ENCODE measurements at regions not wholly inside any gene's neighbourhood (a gene's known extent, or its start where the extent isn't known, plus 50 kb on each side); places are given as distances from the start of the nearest gene placed in this dataset.

DNA sequence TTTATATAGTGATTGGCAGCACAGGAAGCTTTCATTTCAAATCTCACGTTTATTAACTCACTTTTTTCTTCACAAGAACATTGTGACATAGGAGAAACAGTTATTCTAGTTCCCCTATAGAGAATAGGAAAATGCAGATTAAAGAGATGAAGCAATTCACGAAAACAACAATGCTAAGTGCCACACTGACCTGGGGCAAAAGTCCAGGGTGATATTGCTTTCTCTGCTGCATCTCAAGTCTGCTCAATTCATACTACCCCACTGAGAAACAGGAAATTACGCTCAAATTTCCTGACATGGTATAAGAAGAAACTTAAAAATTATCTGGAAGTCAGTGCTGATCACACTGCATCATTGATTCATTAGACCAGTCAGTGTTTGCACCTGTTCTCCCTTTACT, 66.7 kb upstream of the SEMA6D start:
- H3K4me1 ChIP-seq (replicated peaks in 1 of 4; ENCODE audit: control insufficient read depth in 3 of 4, insufficient read depth in 4 of 4, low read length in 3 of 4) = no peaks in the 10 kb centered on the region
- H2AK5ac ChIP-seq (ENCODE audit: low read depth, low read length) = no peak overlapping the region
- H4K20me1 ChIP-seq (replicated peaks in 1 of 2; ENCODE audit: control insufficient read depth in 1 of 2, insufficient read depth in 2 of 2, low read length in 2 of 2) = no peaks in the 10 kb centered on the region
- H3K27ac ChIP-seq (ENCODE audit: low read depth, low read length) = no peak overlapping the region
- TF ChIP-seq, protein P1, sequence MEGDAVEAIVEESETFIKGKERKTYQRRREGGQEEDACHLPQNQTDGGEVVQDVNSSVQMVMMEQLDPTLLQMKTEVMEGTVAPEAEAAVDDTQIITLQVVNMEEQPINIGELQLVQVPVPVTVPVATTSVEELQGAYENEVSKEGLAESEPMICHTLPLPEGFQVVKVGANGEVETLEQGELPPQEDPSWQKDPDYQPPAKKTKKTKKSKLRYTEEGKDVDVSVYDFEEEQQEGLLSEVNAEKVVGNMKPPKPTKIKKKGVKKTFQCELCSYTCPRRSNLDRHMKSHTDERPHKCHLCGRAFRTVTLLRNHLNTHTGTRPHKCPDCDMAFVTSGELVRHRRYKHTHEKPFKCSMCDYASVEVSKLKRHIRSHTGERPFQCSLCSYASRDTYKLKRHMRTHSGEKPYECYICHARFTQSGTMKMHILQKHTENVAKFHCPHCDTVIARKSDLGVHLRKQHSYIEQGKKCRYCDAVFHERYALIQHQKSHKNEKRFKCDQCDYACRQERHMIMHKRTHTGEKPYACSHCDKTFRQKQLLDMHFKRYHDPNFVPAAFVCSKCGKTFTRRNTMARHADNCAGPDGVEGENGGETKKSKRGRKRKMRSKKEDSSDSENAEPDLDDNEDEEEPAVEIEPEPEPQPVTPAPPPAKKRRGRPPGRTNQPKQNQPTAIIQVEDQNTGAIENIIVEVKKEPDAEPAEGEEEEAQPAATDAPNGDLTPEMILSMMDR (IDR thresholded peaks at IDR 0.05; ENCODE audit: control extremely low read depth in 1 of 3, insufficient read depth in 1 of 3, low read depth in 1 of 3, low read length in 3 of 3) = no peak
- TF ChIP-seq MAFK (IDR thresholded peaks at IDR 0.05; ENCODE audit: low read depth, low read length) (no peak), SUZ12 (IDR thresholded peaks at IDR 0.05; ENCODE audit: low read length) (no peak)
- H3K23ac ChIP-seq (ENCODE audit: insufficient read length) = no peak overlapping the region
- DNase-seq (ENCODE audit: low read depth in 1 of 2, low spot score in 2 of 2) = no peak
- H2BK120ac ChIP-seq (replicated peaks; ENCODE audit: low read depth, low read length) = no peak overlapping the region
- H3K14ac ChIP-seq (ENCODE audit: insufficient read length) = no peak overlapping the region
- no peak for FAIRE-seq
- H3K79me1 ChIP-seq (ENCODE audit: low read depth, low read length) = no peaks in the 10 kb centered on the region
- no peaks in the 10 kb centered on the region for H3K79me2 ChIP-seq (ENCODE audit: control insufficient read depth in 1 of 2, insufficient read depth in 2 of 2, low read length in 2 of 2)
- H2BK12ac ChIP-seq (ENCODE audit: low read depth, low read length) = no peak overlapping the region
- ChIA-PET POLR2A (ENCODE audit: partially characterized antibody) (no interaction called here), CTCF (ENCODE audit: partially characterized antibody) (interaction anchor here (0.9 to 1.7 kb wide), 3 partner anchors 8 to 80 kb away, joined by 3 to 5 read pairs (median 3); no protein-coding TSS in a partner anchor)
- 77% methylated on average over 3 of the region's 3 CpGs; no CpG with 5 or more reads in 1 of the 2 experiments for WGBS, 2 experiments (ENCODE audit: extremely low coverage in 1 of 2, insufficient coverage in 1 of 2, insufficient read length in 1 of 2, insufficient replicate concordance in 2 of 2, low coverage in 1 of 2, low lambda C conversion rate in 2 of 2, missing lambda C conversion rate in 1 of 2)
- no peak overlapping the region for H3K4me3 ChIP-seq (ENCODE audit: extremely low read depth in 1 of 4, insufficient read depth in 2 of 4, low read depth in 3 of 4, low read length in 4 of 4)
- H3K4me2 ChIP-seq (ENCODE audit: insufficient read depth in 1 of 2, low read depth in 2 of 2, low read length in 2 of 2) = no peak overlapping the region
- H3K27me3 ChIP-seq (replicated peaks in 1 of 4; ENCODE audit: control insufficient read depth in 3 of 4, extremely low read depth in 1 of 4, insufficient read depth in 3 of 4, low read length in 3 of 4) = no peaks in the 10 kb centered on the region
- no peaks in the 10 kb centered on the region for H3K36me3 ChIP-seq (ENCODE audit: control insufficient read depth in 2 of 4, insufficient read depth in 4 of 4, low read length in 3 of 4)
- H4K91ac ChIP-seq (replicated peaks; ENCODE audit: insufficient read length, low read length) = no peak overlapping the region
- H2BK15ac ChIP-seq (ENCODE audit: low read length) = no peak overlapping the region
- H4K5ac ChIP-seq (ENCODE audit: insufficient read length, low read depth, low read length) = no peak overlapping the region
- no peak overlapping the region for H2BK5ac ChIP-seq (ENCODE audit: low read depth, low read length)
- H3K18ac ChIP-seq (ENCODE audit: extremely low read depth, low read length) = no peak overlapping the region
- no peak overlapping the region for H3K9ac ChIP-seq (replicated peaks in 1 of 4; ENCODE audit: extremely low read depth in 1 of 4, low read depth in 3 of 4, low read length in 3 of 4)
- no peaks in the 10 kb centered on the region for H3K23me2 ChIP-seq (ENCODE audit: low read depth, low read length)
- no peak overlapping the region for H4K8ac ChIP-seq (ENCODE audit: extremely low read depth, insufficient read depth, low read length)
- H3K9me3 ChIP-seq (ENCODE audit: insufficient read depth in 2 of 2, low read depth in 1 of 2, low read length in 1 of 2) = no peaks in the 10 kb centered on the region
- no peak overlapping the region for H2AFZ ChIP-seq (ENCODE audit: low read length)
- no peak overlapping the region for H3K56ac ChIP-seq (replicated peaks; ENCODE audit: insufficient read length, low read depth, low read length)
- H2BK20ac ChIP-seq (ENCODE audit: low read length) = no peak overlapping the region
- H3K4ac ChIP-seq (replicated peaks; ENCODE audit: insufficient read length, low read depth, low read length) = no peak overlapping the region

All from H1 (cell line).